SK-N-SH treated with all-trans-retinoic acid at 6 μM for 48 hours (cell line): ENCODE measurements at regions not wholly inside any gene's neighbourhood (a gene's known extent, or its start where the extent isn't known, plus 50 kb on each side); places are given as distances from the start of the nearest gene placed in this dataset.
"Not testable (repeated sequence)": the region's sequence is repeated elsewhere in the genome, so short reads cannot be mapped to it uniquely, and the experiment has no call there.

ENCODE experiments used
- CREB5 ChIP-seq: fragments of 250-450 bp; sonication (Bioruptor Pico); IDR thresholded peaks from 2 replicates; pipeline ENCODE4 v1.5.1; 2020; ENCODE audit warnings: low read depth, mild to moderate bottlenecking, moderate library complexity
- TCF4 ChIP-seq: fragments of 250-450 bp; sonication (Bioruptor Pico); IDR thresholded peaks from 2 replicates; pipeline ENCODE4 v1.8.0; 2021; ENCODE audit warnings: mild to moderate bottlenecking, moderate library complexity, borderline replicate concordance
- TOX ChIP-seq: fragments of 250-450 bp; sonication (Bioruptor Pico); IDR thresholded peaks from 2 replicates; pipeline ENCODE4 v1.8.0; 2021; ENCODE audit warnings: mild to moderate bottlenecking, moderate library complexity, borderline replicate concordance
- ZNF8 ChIP-seq: fragments of 450-650 bp; formaldehyde crosslinking; IDR thresholded peaks from 2 replicates; pipeline ENCODE4 v1.5.0; 2020; ENCODE audit warnings: mild to moderate bottlenecking, moderate library complexity

GRCh38 chr11:67826028-67826950 lies 151.9 kb upstream of the ALDH3B2 start:
- not testable (repeated sequence) for TF ChIP-seq TCF4 (CRISPR knock-in tag); CREB5; TOX (CRISPR knock-in tag); ZNF8
